Bronchial epithelial cell (primary cell): ENCODE measurements at regions not wholly inside any gene's neighbourhood (a gene's known extent, or its start where the extent isn't known, plus 50 kb on each side); places are given as distances from the start of the nearest gene placed in this dataset.

Source experiments
- DNase-seq: peaks from one replicate; pipeline ENCODE4 v3.0.0-alpha.2; 2010; ENCODE audit warnings: low read depth
- FAIRE-seq: peaks from 2 replicates; lab custom pipeline; 2011; peaks lifted over from hg19 to GRCh38; lab: Jason Lieb, UNC
- H3K27me3 ChIP-seq: 2 replicates; pipeline ENCODE4 v1.5.1; 2011; ENCODE audit warnings: low read length; ENCODE audit not compliant: control insufficient read depth, insufficient read depth
- H3K36me3 ChIP-seq: 2 replicates; pipeline ENCODE4 v1.5.1; 2011; ENCODE audit warnings: low read length; ENCODE audit not compliant: control insufficient read depth, insufficient read depth
- H3K4me3 ChIP-seq: 2 replicates; pipeline ENCODE4 v1.5.1; 2011; ENCODE audit warnings: mild to moderate bottlenecking, low read depth, low read length, control low read depth
- TF ChIP-seq, protein P1 (sequence below): IDR thresholded peaks from 2 replicates; pipeline ENCODE4 v1.5.1; 2011; ENCODE audit warnings: mild to moderate bottlenecking, moderate library complexity, low read length, control low read depth, inconsistent platforms; ENCODE audit not compliant: insufficient read depth, severe bottlenecking

DNA sequence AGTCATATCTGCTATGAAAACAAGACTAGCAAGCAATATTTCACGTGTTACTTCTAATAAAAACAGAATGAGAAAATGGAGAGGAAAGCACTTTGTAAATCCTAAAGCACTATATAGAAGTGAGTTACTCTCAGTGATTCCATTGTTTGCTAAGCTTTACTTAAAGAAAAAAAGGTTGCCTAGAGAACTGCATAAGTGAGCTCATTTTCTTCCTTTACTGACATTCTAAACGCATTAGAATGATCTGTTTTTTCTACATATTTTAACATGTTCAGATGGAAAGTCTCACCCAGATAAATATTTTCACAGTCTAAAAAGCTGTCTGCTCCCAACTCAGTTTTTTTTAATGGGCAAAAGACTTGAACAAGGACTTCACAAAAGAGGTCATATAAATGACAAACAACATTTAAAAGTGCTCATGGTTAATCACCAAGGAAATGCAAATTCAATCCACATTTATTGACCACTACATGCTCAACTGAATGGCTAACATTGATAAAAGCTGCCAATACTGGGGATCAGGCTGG is 52.9 kb upstream of the AKAP12 start:
- FAIRE-seq (no peak), DNase-seq (no peak)
- H3K36me3 ChIP-seq: no peaks in the 10 kb centered on the region
- no peak overlapping the region for H3K4me3 ChIP-seq
- TF ChIP-seq, protein P1, sequence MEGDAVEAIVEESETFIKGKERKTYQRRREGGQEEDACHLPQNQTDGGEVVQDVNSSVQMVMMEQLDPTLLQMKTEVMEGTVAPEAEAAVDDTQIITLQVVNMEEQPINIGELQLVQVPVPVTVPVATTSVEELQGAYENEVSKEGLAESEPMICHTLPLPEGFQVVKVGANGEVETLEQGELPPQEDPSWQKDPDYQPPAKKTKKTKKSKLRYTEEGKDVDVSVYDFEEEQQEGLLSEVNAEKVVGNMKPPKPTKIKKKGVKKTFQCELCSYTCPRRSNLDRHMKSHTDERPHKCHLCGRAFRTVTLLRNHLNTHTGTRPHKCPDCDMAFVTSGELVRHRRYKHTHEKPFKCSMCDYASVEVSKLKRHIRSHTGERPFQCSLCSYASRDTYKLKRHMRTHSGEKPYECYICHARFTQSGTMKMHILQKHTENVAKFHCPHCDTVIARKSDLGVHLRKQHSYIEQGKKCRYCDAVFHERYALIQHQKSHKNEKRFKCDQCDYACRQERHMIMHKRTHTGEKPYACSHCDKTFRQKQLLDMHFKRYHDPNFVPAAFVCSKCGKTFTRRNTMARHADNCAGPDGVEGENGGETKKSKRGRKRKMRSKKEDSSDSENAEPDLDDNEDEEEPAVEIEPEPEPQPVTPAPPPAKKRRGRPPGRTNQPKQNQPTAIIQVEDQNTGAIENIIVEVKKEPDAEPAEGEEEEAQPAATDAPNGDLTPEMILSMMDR: no peak
- no peaks in the 10 kb centered on the region for H3K27me3 ChIP-seq
